MM.1S (cell line): ENCODE measurements at regions not wholly inside any gene's neighbourhood (a gene's known extent, or its start where the extent isn't known, plus 50 kb on each side); places are given as distances from the start of the nearest gene placed in this dataset.

Experiments
- CTCF ChIP-seq: fragments of 300-600 bp; sonication (generic); IDR thresholded peaks from 2 replicates; pipeline ENCODE4 v1.5.1; 2016; ENCODE audit warnings: antibody characterized with exemption, low read length, mixed read lengths
- EZH2 ChIP-seq: fragments of 300-600 bp; sonication (generic); optimal IDR thresholded peaks from 2 replicates; pipeline ENCODE3; 2017; ENCODE audit warnings: low read depth, mild to moderate bottlenecking, antibody characterized with exemption, low read length, mixed read lengths

DNA sequence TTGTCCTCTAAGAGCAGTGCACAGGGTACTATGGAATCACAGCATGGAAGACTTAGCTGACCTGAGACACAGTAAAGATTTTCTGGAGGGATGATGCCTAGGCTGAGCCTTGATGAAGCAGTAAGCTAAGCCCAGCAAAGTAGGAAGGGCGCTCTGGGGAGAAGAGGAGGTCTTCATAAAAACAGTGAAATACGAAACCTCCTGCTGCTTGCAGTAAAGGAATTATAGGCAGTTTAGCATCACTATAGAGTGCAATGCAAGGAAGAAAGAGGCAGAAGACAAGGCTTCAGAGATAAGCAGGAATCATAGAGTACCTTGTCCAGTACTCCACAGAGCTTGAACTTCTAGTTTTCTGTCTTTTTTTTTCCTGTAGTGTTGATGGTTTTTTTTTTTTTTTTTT, 555.7 kb upstream of the CADM1 start:
- TF ChIP-seq EZH2 (no peak), CTCF (no peak)
